Kidney (tissue), 13 donors: ENCODE measurements at regions not wholly inside any gene's neighbourhood (a gene's known extent, or its start where the extent isn't known, plus 50 kb on each side); places are given as distances from the start of the nearest gene placed in this dataset.

Source experiments
- DNase-seq, 5 donors: peaks; one replicate each; pipeline ENCODE4 v3.0.0-alpha.2; 2013 to 2020
- FAIRE-seq: peaks from 2 replicates; lab custom pipeline; 2012; peaks lifted over from hg19 to GRCh38; lab: Jason Lieb, UNC
- H3K27ac ChIP-seq, 2 donors: one replicate each; pipeline ENCODE4 v1.7.0; 2013; ENCODE audit warnings: low read depth in 2 of 2, low read length in 2 of 2, inconsistent platforms in 1 of 2
- H3K27me3 ChIP-seq: one replicate; pipeline ENCODE4 v1.7.1; 2013; ENCODE audit warnings: low read length, inconsistent platforms; ENCODE audit not compliant: control insufficient read depth, insufficient read depth
- H3K36me3 ChIP-seq, 3 donors: one replicate each; pipeline versions ENCODE4 v1.7.0 to v1.7.1; 2013; ENCODE audit warnings: low read length in 3 of 3, control low read depth in 1 of 3, inconsistent platforms in 1 of 3; ENCODE audit not compliant: insufficient read depth in 3 of 3, control insufficient read depth in 2 of 3
- H3K4me1 ChIP-seq, 3 donors: one replicate each; pipeline versions ENCODE4 v1.7.0 to v1.7.1; 2013; ENCODE audit warnings: low read length in 3 of 3, inconsistent platforms in 1 of 3, low read depth in 1 of 3; ENCODE audit not compliant: control insufficient read depth in 2 of 3, insufficient read depth in 2 of 3
- H3K4me3 ChIP-seq, 3 donors: one replicate each; pipeline versions ENCODE4 v1.7.0 to v1.8.1; 2013; ENCODE audit warnings: low read length in 3 of 3, control low read depth in 1 of 3, inconsistent platforms in 1 of 3
- H3K9ac ChIP-seq, 3 donors: one replicate each; pipeline versions ENCODE4 v1.7.0 to v1.7.1; 2013; ENCODE audit warnings: low read length in 3 of 3, control low read depth in 1 of 3, inconsistent platforms in 1 of 3
- H3K9me3 ChIP-seq, 3 donors: one replicate each; pipeline versions ENCODE4 v1.7.0 to v1.7.1; 2013; ENCODE audit warnings: low read length in 3 of 3, control low read depth in 1 of 3, inconsistent platforms in 1 of 3; ENCODE audit not compliant: control insufficient read depth in 2 of 3, insufficient read depth in 1 of 3
- CTCF ChIP-seq: IDR thresholded peaks from 3 replicates; pipeline ENCODE4 v1.5.1; 2012; ENCODE audit warnings: mild to moderate bottlenecking, moderate library complexity, borderline replicate concordance; ENCODE audit not compliant: insufficient read depth; ENCODE audit errors: extremely low read depth
- intact Hi-C: fragments of 100-400 bp; cut with DNase I; formaldehyde crosslinking; loops from one replicate; pipeline ENCODE4 v1.11.1; 2022
- donor health status: control.
- donor health status: control.
- donor health status: control.
- donor health status: control.
- donor health status: control.
- donor health status: DM: yes; HTN: yes; CAD: no.
- donor health status: Normal renal cell carcinoma (clear cell type).

GRCh38 chr2:157184161-157184895 lies 73.2 kb upstream of the GALNT5 start:
- H3K4me3 ChIP-seq: no peak overlapping the region
- H3K9ac ChIP-seq: no peak overlapping the region
- H3K4me1 ChIP-seq: peaks cover 0 to 2% (median 0%) of the 10 kb centered on the region in 3 donors
- intact Hi-C loops: no loop called here
- H3K36me3 ChIP-seq: no peaks in the 10 kb centered on the region
- no peak for TF ChIP-seq CTCF
- no peak for DNase-seq
- FAIRE-seq: no peak
- H3K27ac ChIP-seq: no peak overlapping the region
- no peaks in the 10 kb centered on the region for H3K9me3 ChIP-seq
- H3K27me3 ChIP-seq: no peaks in the 10 kb centered on the region

- Histone ChIP-seq H3K27ac (no peak overlapping the region), H3K4me1 (peaks cover 0 to 2% (median 0%) of the 10 kb centered on the region in 3 donors), H3K27me3 (no peaks in the 10 kb centered on the region), H3K9me3 (no peaks in the 10 kb centered on the region), H3K36me3 (no peaks in the 10 kb centered on the region), H3K9ac (no peak overlapping the region), H3K4me3 (no peak overlapping the region)
- DNase-seq: no peak
- no peak for TF ChIP-seq CTCF
- no peak for FAIRE-seq
- intact Hi-C loops: no loop called here
Observed at GRCh38 chr2:157185476-157186227, 71.9 kb upstream of the GALNT5 start.

- intact Hi-C loops: loop anchor here (10.0 kb wide), 1 partner anchor 1805 kb away; no protein-coding TSS in a partner anchor
- no peak for FAIRE-seq
- Histone ChIP-seq H3K36me3 (no peaks in the 10 kb centered on the region), H3K27ac (no peak overlapping the region), H3K9ac (no peak overlapping the region), H3K9me3 (no peaks in the 10 kb centered on the region), H3K4me3 (no peak overlapping the region), H3K27me3 (no peaks in the 10 kb centered on the region), H3K4me1 (no peaks in the 10 kb centered on the region)
- DNase-seq: no peak
- TF ChIP-seq CTCF: no peak
Observed at GRCh38 chr2:157190151-157190550, 67.4 kb upstream of the GALNT5 start.
